ENCODE measurements at regions not wholly inside any gene's neighbourhood (a gene's known extent, or its start where the extent isn't known, plus 50 kb on each side); places are given as distances from the start of the nearest gene placed in this dataset.

GRCh38 chr7:137146552-137147337 lies 196.8 kb downstream of the PTN start:
- no peaks in the 10 kb centered on the region for H4K20me1 ChIP-seq (ENCODE audit: insufficient read depth, low read length)
- no peak overlapping the region for H3K27ac ChIP-seq (ENCODE audit: low read length)
- no peak overlapping the region for H3K4me2 ChIP-seq (ENCODE audit: low read length)
- no peak overlapping the region for H2AFZ ChIP-seq (ENCODE audit: low read depth, low read length)
- H3K4me1 ChIP-seq (ENCODE audit: low read length) = no peaks in the 10 kb centered on the region
- TF ChIP-seq EZH2phosphoT487 (IDR thresholded peaks at IDR 0.05; ENCODE audit: low read depth) = no peak
- TF ChIP-seq, protein P1, sequence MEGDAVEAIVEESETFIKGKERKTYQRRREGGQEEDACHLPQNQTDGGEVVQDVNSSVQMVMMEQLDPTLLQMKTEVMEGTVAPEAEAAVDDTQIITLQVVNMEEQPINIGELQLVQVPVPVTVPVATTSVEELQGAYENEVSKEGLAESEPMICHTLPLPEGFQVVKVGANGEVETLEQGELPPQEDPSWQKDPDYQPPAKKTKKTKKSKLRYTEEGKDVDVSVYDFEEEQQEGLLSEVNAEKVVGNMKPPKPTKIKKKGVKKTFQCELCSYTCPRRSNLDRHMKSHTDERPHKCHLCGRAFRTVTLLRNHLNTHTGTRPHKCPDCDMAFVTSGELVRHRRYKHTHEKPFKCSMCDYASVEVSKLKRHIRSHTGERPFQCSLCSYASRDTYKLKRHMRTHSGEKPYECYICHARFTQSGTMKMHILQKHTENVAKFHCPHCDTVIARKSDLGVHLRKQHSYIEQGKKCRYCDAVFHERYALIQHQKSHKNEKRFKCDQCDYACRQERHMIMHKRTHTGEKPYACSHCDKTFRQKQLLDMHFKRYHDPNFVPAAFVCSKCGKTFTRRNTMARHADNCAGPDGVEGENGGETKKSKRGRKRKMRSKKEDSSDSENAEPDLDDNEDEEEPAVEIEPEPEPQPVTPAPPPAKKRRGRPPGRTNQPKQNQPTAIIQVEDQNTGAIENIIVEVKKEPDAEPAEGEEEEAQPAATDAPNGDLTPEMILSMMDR (IDR thresholded peaks at IDR 0.05; ENCODE audit: low read depth, low read length) = no peak
- H3K9me3 ChIP-seq (ENCODE audit: insufficient read depth, low read length) = no peaks in the 10 kb centered on the region
- H3K79me2 ChIP-seq (ENCODE audit: low read length) = no peaks in the 10 kb centered on the region
- no peak overlapping the region for H3K4me3 ChIP-seq (ENCODE audit: low read length)
- no peaks in the 10 kb centered on the region for H3K36me3 ChIP-seq (replicated peaks; ENCODE audit: low read depth, low read length)
- no peak overlapping the region for H3K9ac ChIP-seq (ENCODE audit: low read length)
- H3K27me3 ChIP-seq (ENCODE audit: low read depth, low read length) = no peaks in the 10 kb centered on the region

DNA sequence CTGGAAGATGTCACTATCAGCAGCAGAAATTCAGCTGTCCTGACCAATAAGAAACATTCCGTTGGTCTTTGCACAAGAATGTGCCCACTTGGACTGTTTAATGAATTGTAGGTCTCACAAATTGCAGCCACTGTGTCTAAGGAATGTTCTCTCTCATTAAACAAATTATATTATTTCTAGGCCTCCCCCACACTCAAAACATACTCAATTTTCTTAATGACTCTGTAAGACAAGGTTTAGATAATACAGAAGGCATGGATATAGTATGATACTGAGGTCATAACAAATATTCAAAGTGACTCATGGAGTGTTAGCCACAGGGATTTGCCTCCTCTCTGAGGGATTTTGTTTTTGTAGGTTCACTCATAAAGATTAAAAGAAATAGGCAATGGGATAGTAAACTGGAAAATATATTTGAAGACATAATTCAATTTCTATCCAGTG lies 197.5 kb downstream of the PTN start:
- no peaks in the 10 kb centered on the region for H3K27me3 ChIP-seq (ENCODE audit: low read depth, low read length)
- no peak overlapping the region for H2AFZ ChIP-seq (ENCODE audit: low read depth, low read length)
- no peaks in the 10 kb centered on the region for H3K79me2 ChIP-seq (ENCODE audit: low read length)
- H4K20me1 ChIP-seq (ENCODE audit: insufficient read depth, low read length) = no peaks in the 10 kb centered on the region
- H3K9me3 ChIP-seq (ENCODE audit: insufficient read depth, low read length) = no peaks in the 10 kb centered on the region
- H3K4me1 ChIP-seq (ENCODE audit: low read length) = no peaks in the 10 kb centered on the region
- H3K4me3 ChIP-seq (ENCODE audit: low read length) = no peak overlapping the region
- no peak overlapping the region for H3K27ac ChIP-seq (ENCODE audit: low read length)
- no peak overlapping the region for H3K9ac ChIP-seq (ENCODE audit: low read length)
- no peaks in the 10 kb centered on the region for H3K36me3 ChIP-seq (replicated peaks; ENCODE audit: low read depth, low read length)
- H3K4me2 ChIP-seq (ENCODE audit: low read length) = no peak overlapping the region
- TF ChIP-seq, protein P1 (IDR thresholded peaks at IDR 0.05; ENCODE audit: low read depth, low read length) = no peak
- TF ChIP-seq EZH2phosphoT487 (IDR thresholded peaks at IDR 0.05; ENCODE audit: low read depth) = no peak

DNA sequence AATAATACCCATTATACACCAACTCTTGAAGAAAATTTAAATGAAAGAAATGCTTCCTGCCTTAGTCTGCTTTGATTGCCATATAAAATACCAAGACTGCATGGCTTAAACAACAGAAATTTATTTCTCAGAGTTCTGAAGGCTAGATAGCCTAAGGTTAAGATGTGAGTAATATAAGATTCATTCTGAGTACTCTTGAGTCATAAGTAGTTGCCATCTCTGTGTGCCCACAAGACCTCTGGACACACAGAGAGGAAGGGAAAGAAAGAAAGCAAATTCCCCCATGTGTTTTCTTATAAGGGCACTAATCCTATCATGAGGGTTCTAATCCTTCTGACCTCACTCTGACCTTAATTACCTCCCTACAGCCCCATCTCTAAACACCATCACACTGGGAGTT lies 201.2 kb downstream of the PTN start:
- H3K4me2 ChIP-seq (ENCODE audit: low read length) = no peak overlapping the region
- H3K27ac ChIP-seq (ENCODE audit: low read length) = no peak overlapping the region
- TF ChIP-seq EZH2phosphoT487 (IDR thresholded peaks at IDR 0.05; ENCODE audit: low read depth) = no peak
- TF ChIP-seq, protein P1 (IDR thresholded peaks at IDR 0.05; ENCODE audit: low read depth, low read length) = no peak
- no peak overlapping the region for H3K9ac ChIP-seq (ENCODE audit: low read length)
- no peaks in the 10 kb centered on the region for H3K9me3 ChIP-seq (ENCODE audit: insufficient read depth, low read length)
- H2AFZ ChIP-seq (ENCODE audit: low read depth, low read length) = no peak overlapping the region
- H4K20me1 ChIP-seq (ENCODE audit: insufficient read depth, low read length) = no peaks in the 10 kb centered on the region
- H3K4me3 ChIP-seq (ENCODE audit: low read length) = no peak overlapping the region
- no peaks in the 10 kb centered on the region for H3K79me2 ChIP-seq (ENCODE audit: low read length)
- no peaks in the 10 kb centered on the region for H3K36me3 ChIP-seq (replicated peaks; ENCODE audit: low read depth, low read length)
- no peaks in the 10 kb centered on the region for H3K27me3 ChIP-seq (ENCODE audit: low read depth, low read length)
- no peaks in the 10 kb centered on the region for H3K4me1 ChIP-seq (ENCODE audit: low read length)

GRCh38 chr7:137135654-137136350 lies 207.7 kb downstream of the PTN start:
- TF ChIP-seq EZH2phosphoT487 (IDR thresholded peaks at IDR 0.05; ENCODE audit: low read depth) = no peak
- TF ChIP-seq, protein P1 (IDR thresholded peaks at IDR 0.05; ENCODE audit: low read depth, low read length) = no peak
- Histone ChIP-seq H3K9ac (ENCODE audit: low read length) (no peak overlapping the region), H3K27me3 (ENCODE audit: low read depth, low read length) (no peaks in the 10 kb centered on the region), H4K20me1 (ENCODE audit: insufficient read depth, low read length) (no peaks in the 10 kb centered on the region), H3K27ac (ENCODE audit: low read length) (no peak overlapping the region), H3K4me2 (ENCODE audit: low read length) (no peak overlapping the region), H3K36me3 (replicated peaks; ENCODE audit: low read depth, low read length) (no peaks in the 10 kb centered on the region), H3K4me1 (ENCODE audit: low read length) (no peaks in the 10 kb centered on the region), H3K4me3 (ENCODE audit: low read length) (no peak overlapping the region), H3K9me3 (ENCODE audit: insufficient read depth, low read length) (no peaks in the 10 kb centered on the region), H2AFZ (ENCODE audit: low read depth, low read length) (no peak overlapping the region), H3K79me2 (ENCODE audit: low read length) (no peaks in the 10 kb centered on the region)

Data from OCI-LY3 (cell line).